Raji (cell line): ENCODE measurements at regions not wholly inside any gene's neighbourhood (a gene's known extent, or its start where the extent isn't known, plus 50 kb on each side); places are given as distances from the start of the nearest gene placed in this dataset.

Experiments used
- POLR2A ChIP-seq: IDR thresholded peaks from 2 replicates; pipeline ENCODE4 v1.6.1; 2011; ENCODE audit warnings: low read depth, low read length, control low read depth; ENCODE audit not compliant: insufficient read depth

- no peak for TF ChIP-seq POLR2A
Observed at GRCh38 chr5:125381290-125381689, 634.9 kb upstream of the ZNF608 start.

DNA sequence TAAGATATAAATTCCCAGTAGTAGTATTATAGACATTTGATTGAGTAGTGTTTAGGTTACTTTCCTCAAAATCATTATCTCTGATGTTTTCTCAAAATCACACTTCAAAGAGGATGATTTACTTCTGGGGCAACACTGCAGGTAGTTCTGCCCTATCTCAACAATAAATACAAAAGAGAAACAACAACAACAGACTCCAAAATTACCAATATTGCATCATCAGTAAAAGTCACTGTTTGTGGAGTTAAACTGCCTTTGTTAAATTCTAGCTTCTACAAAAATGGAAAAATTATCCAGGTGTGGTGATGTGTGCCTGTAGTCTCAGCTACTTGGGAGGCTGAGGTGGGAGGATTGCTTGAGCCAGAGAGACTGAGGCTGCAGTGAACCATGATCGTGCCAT is 637.6 kb upstream of the ZNF608 start:
- TF ChIP-seq POLR2A = no peak

DNA sequence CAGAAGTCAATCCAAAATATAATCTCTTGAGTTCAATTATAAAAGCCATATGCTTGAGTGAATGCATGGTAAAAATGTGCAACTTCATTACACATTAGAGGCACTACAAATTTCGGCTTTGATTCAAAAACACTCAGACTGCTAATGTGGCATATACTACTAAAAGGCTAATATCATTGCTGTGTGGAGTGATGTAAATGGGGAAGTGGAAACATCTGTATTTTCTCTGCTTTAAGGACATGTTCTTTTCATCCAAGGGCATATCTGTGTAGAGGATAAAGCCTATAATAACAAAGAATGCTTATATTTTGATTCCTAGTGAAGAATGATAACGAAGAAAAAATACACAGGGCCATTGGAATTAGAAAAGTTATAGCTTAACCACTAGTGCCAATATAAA is 643.9 kb upstream of the ZNF608 start:
- no peak for TF ChIP-seq POLR2A

GRCh38 chr5:125393221-125393815 is 646.9 kb upstream of the ZNF608 start:
- TF ChIP-seq POLR2A = no peak

- no peak for TF ChIP-seq POLR2A
Observed at GRCh38 chr5:125394661-125395280, 648.3 kb upstream of the ZNF608 start.

GRCh38 chr5:125396462-125396861 is 650.0 kb upstream of the ZNF608 start:
- TF ChIP-seq POLR2A = no peak

DNA sequence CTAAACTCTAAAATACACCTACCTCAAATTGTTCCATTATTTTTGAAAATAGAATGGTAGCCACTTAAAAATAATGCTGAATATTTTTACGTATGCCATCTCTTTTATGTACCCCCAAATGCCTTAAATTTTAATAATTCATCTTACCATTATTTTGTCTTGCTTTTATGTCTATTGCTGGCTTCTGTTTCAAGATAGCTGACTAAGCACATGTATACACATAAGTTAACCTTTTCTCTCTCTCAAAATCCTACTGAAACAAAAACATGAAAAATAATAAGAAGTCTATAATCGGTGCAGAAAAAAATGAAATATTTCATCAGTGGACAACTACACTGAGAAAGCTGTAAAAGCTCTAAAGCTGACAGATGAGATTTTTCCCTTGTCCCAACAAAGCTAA is 652.0 kb upstream of the ZNF608 start:
- no peak for TF ChIP-seq POLR2A

- no peak for TF ChIP-seq POLR2A
Observed at GRCh38 chr5:125399885-125400284, 653.4 kb upstream of the ZNF608 start.

- no peak for TF ChIP-seq POLR2A
Observed at GRCh38 chr5:125401724-125402622, 655.5 kb upstream of the ZNF608 start.

GRCh38 chr5:125402787-125403186 is 656.3 kb upstream of the ZNF608 start:
- no peak for TF ChIP-seq POLR2A

- TF ChIP-seq POLR2A = no peak
Observed at GRCh38 chr5:125404056-125404455, 657.6 kb upstream of the ZNF608 start.

GRCh38 chr5:125408448-125409233 is 662.2 kb upstream of the ZNF608 start:
- TF ChIP-seq POLR2A = no peak

GRCh38 chr5:125409234-125409860 is 662.9 kb upstream of the ZNF608 start:
- no peak for TF ChIP-seq POLR2A

DNA sequence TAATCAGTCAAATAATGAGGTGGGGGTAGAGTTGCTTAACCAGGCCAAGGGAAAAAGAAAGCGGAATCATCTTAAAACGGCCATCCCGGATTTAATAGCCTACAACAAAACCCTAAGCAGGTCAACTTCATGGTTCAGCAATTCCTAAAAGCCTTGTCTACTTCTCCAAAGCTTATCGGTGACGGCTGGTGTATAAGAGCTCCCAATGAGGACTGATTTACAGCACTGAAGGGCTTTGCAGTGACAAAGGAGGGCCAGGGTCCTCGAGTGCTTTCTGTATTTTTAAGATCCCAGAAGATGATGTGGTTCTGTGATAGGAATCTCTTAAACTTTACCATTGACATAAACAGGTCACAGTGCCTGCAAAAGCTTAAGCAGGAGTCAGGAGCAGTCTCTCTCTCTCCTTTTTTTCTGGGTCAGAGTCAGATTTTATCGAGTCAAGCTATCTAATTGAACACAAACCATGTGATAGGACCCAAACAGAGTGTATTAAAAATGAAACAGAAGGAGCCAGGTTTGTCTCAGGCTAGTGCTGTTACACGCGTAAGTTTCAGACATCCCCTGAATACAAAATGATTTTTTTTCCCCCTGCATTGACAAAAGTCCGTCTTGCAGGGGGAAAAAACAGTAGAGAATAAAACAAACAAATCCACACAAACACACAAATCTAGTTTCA is 663.6 kb upstream of the ZNF608 start:
- TF ChIP-seq POLR2A = no peak
